OCI-LY7 (cell line): ENCODE measurements at regions not wholly inside any gene's neighbourhood (a gene's known extent, or its start where the extent isn't known, plus 50 kb on each side); places are given as distances from the start of the nearest gene placed in this dataset.

Experiments used
- BruUV-seq: library from RNA; stranded (reverse); fragments of 400-500 nt; replicated peaks from 2 replicates; lab custom pipeline; 2021; lab: Mats Ljungman, UMichigan
- CTCF ChIA-PET: fragments of 300-600 bp; sonication (Branson Sonifier 250); formaldehyde crosslinking; loops from one replicate; lab custom pipeline; 2022; ENCODE audit warnings: antibody characterized with exemption; ENCODE audit not compliant: unreplicated experiment; lab: Charles Lee
- POLR2A ChIA-PET: fragments of 300-600 bp; sonication (Branson Sonifier 250); formaldehyde crosslinking; loops from one replicate; lab custom pipeline; 2022; ENCODE audit warnings: antibody characterized with exemption; lab: Charles Lee
- DNase-seq: peaks from one replicate; pipeline ENCODE4 v3.0.0-alpha.2; 2015; ENCODE audit warnings: low spot score
- H2AFZ ChIP-seq: fragments of 200-600 bp; sonication (generic), shearing (Covaris generic); 2 replicates; pipeline ENCODE4 v1.6.1; 2014; ENCODE audit warnings: mild to moderate bottlenecking, antibody characterized with exemption, low read length, moderate library complexity
- H3K27ac ChIP-seq: fragments of 200-600 bp; sonication (generic); 2 replicates; pipeline ENCODE4 v1.5.1; 2014; ENCODE audit warnings: mixed run types, low read depth, mild to moderate bottlenecking, moderate library complexity, low read length, inconsistent platforms; ENCODE audit not compliant: poor library complexity, severe bottlenecking
- H3K36me3 ChIP-seq: fragments of 200-600 bp; sonication (generic); 2 replicates; pipeline ENCODE4 v1.6.1; 2014; ENCODE audit warnings: mild to moderate bottlenecking, antibody characterized with exemption, low read length, moderate library complexity, mixed read lengths; ENCODE audit not compliant: insufficient read depth
- H3K4me1 ChIP-seq: fragments of 200-600 bp; sonication (generic); 2 replicates; pipeline ENCODE4 v1.5.1; 2014; ENCODE audit warnings: mild to moderate bottlenecking, low read length; ENCODE audit not compliant: insufficient read depth, poor library complexity, severe bottlenecking
- H3K4me2 ChIP-seq: fragments of 200-600 bp; sonication (generic); 2 replicates; pipeline ENCODE4 v1.6.1; 2014; ENCODE audit warnings: mild to moderate bottlenecking, low read length
- H3K4me3 ChIP-seq: fragments of 200-600 bp; sonication (generic); 2 replicates; pipeline ENCODE4 v1.5.1; 2014; ENCODE audit warnings: mild to moderate bottlenecking, low read depth, low read length; ENCODE audit not compliant: poor library complexity, severe bottlenecking
- H3K79me2 ChIP-seq: fragments of 200-600 bp; sonication (generic); 2 replicates; pipeline ENCODE4 v1.6.1; 2016; ENCODE audit warnings: low read depth, mild to moderate bottlenecking, low read length, moderate library complexity, mixed read lengths; ENCODE audit not compliant: insufficient read depth
- H3K9me2 ChIP-seq: fragments of 200-600 bp; sonication (generic); 2 replicates; pipeline ENCODE4 v1.6.1; 2016; ENCODE audit warnings: mild to moderate bottlenecking, low read length, mixed read lengths; ENCODE audit not compliant: insufficient read depth
- H3K9me3 ChIP-seq: fragments of 200-600 bp; sonication (generic); 2 replicates; pipeline ENCODE4 v1.6.1; 2014; ENCODE audit warnings: mild to moderate bottlenecking, mixed run types, low read length, mixed read lengths
- H4K20me1 ChIP-seq: fragments of 200-600 bp; sonication (generic); 2 replicates; pipeline ENCODE4 v1.6.1; 2014; ENCODE audit warnings: mild to moderate bottlenecking, antibody characterized with exemption, low read length, moderate library complexity, mixed read lengths; ENCODE audit not compliant: insufficient read depth
- CTCF ChIP-seq: fragments of 200-600 bp; sonication (generic); conservative IDR thresholded peaks from 2 replicates; pipeline ENCODE4 v1.5.1; 2014; ENCODE audit warnings: mild to moderate bottlenecking, antibody characterized with exemption, low read length, moderate library complexity, mixed read lengths
- EZH2phosphoT487 ChIP-seq: fragments of 200-600 bp; sonication (generic); IDR thresholded peaks from 2 replicates; pipeline ENCODE4 v1.6.1; 2018; ENCODE audit warnings: low read depth, borderline replicate concordance, mild to moderate bottlenecking, mixed run types, antibody characterized with exemption, low read length, moderate library complexity, mixed read lengths
- intact Hi-C: fragments of 100-400 bp; cut with micrococcal nuclease; formaldehyde crosslinking; loops from one replicate; pipeline ENCODE4 v1.10.0; 2022; ENCODE audit not compliant: unreplicated experiment

GRCh38 chr6:103184776-103185175 is 1674.9 kb downstream of the HACE1 start:
- Histone ChIP-seq H4K20me1 (no peaks in the 10 kb centered on the region), H3K9me2 (no peaks in the 10 kb centered on the region), H3K27ac (no peak overlapping the region), H3K9me3 (no peaks in the 10 kb centered on the region), H3K79me2 (no peaks in the 10 kb centered on the region), H3K4me1 (no peaks in the 10 kb centered on the region), H3K4me3 (no peak overlapping the region), H3K4me2 (no peak overlapping the region), H2AFZ (no peak overlapping the region), H3K36me3 (no peaks in the 10 kb centered on the region)
- ChIA-PET POLR2A (interaction anchor here (0.7 to 0.9 kb wide), 2 partner anchors 281 to 593 kb away, joined by 3 to 4 read pairs; no protein-coding TSS in a partner anchor), CTCF (no interaction called here)
- BruUV-seq = no TSS peak
- DNase-seq = no peak
- TF ChIP-seq CTCF = no peak
- no peak for TF ChIP-seq EZH2phosphoT487
- intact Hi-C loops = no loop called here

GRCh38 chr6:103183831-103184411 is 1675.8 kb downstream of the HACE1 start:
- no peak overlapping the region for H2AFZ ChIP-seq
- H3K79me2 ChIP-seq = no peaks in the 10 kb centered on the region
- no peak overlapping the region for H3K4me2 ChIP-seq
- no peak overlapping the region for H3K27ac ChIP-seq
- ChIA-PET CTCF (no interaction called here), POLR2A (no interaction called here)
- H3K9me2 ChIP-seq = no peaks in the 10 kb centered on the region
- DNase-seq = no peak
- no peaks in the 10 kb centered on the region for H3K9me3 ChIP-seq
- no peak for TF ChIP-seq CTCF
- no peak for TF ChIP-seq EZH2phosphoT487
- intact Hi-C loops = no loop called here
- no peaks in the 10 kb centered on the region for H3K36me3 ChIP-seq
- BruUV-seq = no TSS peak
- H4K20me1 ChIP-seq = no peaks in the 10 kb centered on the region
- H3K4me1 ChIP-seq = no peaks in the 10 kb centered on the region
- H3K4me3 ChIP-seq = no peak overlapping the region

GRCh38 chr6:103178193-103178592 is 1681.5 kb downstream of the HACE1 start:
- Histone ChIP-seq H3K4me2 (no peak overlapping the region), H3K9me2 (no peaks in the 10 kb centered on the region), H3K4me1 (no peaks in the 10 kb centered on the region), H3K36me3 (no peaks in the 10 kb centered on the region), H3K4me3 (no peak overlapping the region), H2AFZ (no peak overlapping the region), H4K20me1 (no peaks in the 10 kb centered on the region), H3K79me2 (no peaks in the 10 kb centered on the region), H3K9me3 (no peaks in the 10 kb centered on the region), H3K27ac (no peak overlapping the region)
- DNase-seq = no peak
- TF ChIP-seq EZH2phosphoT487 (no peak), CTCF (no peak)
- intact Hi-C loops = no loop called here
- no TSS peak for BruUV-seq
- ChIA-PET POLR2A (no interaction called here), CTCF (no interaction called here)
